ENCODE measurements at regions not wholly inside any gene's neighbourhood (a gene's known extent, or its start where the extent isn't known, plus 50 kb on each side); places are given as distances from the start of the nearest gene placed in this dataset.
"Not testable (repeated sequence)": the region's sequence is repeated elsewhere in the genome, so short reads cannot be mapped to it uniquely, and the experiment has no call there.

GRCh38 chr4:138487230-138487629 lies 245.1 kb upstream of the SLC7A11 start:
- no peak for DNase-seq

DNA sequence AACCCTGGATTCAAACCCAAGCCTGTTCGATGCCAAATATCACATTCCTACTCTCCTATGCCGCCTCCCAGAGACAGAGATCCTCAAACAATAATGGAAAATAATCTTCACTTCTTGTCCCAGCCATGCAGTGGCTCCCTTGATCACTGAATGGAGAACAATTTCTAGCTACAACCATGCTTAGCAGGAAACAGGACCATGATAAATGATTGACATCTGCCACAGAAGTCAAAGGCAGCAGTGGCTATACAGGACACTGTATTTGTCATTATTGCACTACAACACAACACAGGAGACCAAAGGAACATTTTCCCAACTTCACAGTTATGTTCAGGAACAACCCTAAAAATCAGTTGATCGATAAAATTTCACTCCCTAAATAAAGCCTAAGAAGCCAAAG lies 243.3 kb upstream of the SLC7A11 start:
- no peak for DNase-seq

- no peak for DNase-seq
These were observed 233.0 kb upstream of the SLC7A11 start for GRCh38 chr4:138475116-138475515.

- no peak for DNase-seq
These were observed 231.2 kb upstream of the SLC7A11 start for GRCh38 chr4:138473339-138473738.

DNA sequence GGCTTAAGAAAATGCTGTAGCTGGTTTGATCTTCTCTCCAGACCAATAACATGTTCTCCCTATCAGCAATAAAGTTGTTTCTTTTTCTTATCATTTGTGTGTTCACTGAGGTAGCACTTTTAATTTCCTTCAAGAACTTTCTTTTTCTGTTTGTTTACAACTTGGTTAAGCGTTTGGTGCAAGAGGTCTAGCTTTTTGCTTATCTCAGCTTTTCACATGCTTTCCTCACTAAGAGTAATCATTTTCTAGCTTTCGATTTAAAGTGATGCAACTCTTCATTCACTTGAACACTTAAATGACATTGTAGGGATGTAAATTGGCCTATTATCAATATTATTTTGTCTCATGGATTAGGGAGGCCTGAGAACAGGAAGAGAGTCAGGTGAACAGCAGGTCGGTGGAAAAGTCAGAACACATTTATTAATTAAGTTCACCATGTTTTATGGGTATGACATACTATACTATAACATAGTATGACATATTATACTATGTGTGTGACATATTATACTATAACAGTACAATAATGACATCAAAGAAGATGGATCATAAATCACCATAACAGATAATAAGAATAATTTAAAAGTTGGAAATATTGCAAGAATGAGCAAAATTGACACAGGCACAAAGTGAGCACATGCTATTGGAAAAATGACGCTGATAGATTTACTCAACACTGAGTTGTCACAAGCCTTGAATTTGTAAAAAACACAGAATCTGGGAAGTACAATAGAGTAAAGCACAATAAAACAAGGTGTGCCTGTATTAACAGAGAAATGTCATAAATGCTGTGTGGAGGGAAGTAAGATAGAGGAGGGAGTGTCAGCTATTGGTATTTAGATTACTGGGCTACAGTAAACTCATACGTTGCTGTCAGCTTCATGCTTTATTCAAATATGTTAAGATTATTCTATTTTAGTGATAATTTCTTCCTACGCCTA lies 218.6 kb upstream of the SLC7A11 start:
- DNase-seq = no peak

DNA sequence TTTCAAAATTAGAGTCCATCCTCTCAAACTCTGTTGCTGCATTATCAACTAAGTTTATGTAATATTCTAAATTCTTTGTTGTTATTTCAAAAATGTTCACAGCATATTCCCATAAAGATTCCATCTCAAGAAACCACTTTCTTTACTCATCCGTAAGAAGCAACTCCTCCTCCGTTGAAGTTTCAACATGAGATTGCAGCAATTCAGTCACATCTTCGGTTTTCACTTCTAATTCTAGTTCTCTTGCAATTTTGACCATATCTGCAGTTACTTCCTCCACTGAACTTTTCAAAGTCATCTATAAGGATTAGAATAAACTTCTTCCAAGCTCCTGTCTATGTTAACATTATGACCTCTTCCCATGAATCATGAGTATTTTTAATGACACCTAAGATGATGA lies 216.6 kb upstream of the SLC7A11 start:
- DNase-seq = no peak

- DNase-seq = not testable (repeated sequence)
These were observed 214.2 kb upstream of the SLC7A11 start for GRCh38 chr4:138456349-138456748.

DNA sequence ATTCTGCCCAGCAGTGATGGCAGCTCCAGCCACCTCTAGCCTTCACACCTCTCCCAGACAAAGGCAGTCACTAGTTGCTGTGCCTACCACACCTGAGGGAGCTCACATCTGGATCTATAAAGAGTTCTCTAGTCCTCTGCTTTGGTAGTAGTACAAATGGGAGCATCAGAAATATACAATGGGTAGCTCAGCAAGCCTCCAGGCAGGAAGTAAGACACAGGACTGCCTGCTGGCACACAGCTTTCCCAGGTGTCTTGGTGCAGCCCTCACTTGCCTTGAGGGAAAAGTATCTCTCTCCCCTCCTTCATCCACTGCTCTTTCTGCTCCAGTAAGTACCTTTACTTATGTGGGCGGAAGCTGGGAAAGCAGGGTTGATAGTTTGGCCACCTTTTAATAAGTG lies 212.9 kb upstream of the SLC7A11 start:
- no peak for DNase-seq

DNA sequence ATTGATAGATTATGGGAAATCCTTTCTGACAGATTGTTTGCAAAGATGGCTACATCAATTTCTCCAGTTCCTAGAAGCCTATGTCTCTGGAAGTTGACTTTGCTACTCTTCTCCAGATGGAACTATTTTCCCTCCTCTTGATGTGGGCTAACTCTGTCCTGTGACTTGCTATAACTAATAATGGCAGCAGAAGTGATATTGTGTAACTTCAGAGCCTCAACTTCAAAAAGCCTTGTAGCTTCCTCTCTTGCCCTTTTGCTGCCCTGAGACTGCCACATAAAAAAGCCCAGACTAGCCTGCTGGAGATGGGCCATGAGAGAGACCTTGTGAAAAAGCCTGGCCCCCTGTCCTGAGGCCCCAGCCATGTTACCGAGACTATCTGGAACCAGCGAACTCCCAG lies 210.7 kb upstream of the SLC7A11 start:
- DNase-seq = no peak

- no peak for DNase-seq
These were observed 209.1 kb upstream of the SLC7A11 start for GRCh38 chr4:138451276-138451663.

DNA sequence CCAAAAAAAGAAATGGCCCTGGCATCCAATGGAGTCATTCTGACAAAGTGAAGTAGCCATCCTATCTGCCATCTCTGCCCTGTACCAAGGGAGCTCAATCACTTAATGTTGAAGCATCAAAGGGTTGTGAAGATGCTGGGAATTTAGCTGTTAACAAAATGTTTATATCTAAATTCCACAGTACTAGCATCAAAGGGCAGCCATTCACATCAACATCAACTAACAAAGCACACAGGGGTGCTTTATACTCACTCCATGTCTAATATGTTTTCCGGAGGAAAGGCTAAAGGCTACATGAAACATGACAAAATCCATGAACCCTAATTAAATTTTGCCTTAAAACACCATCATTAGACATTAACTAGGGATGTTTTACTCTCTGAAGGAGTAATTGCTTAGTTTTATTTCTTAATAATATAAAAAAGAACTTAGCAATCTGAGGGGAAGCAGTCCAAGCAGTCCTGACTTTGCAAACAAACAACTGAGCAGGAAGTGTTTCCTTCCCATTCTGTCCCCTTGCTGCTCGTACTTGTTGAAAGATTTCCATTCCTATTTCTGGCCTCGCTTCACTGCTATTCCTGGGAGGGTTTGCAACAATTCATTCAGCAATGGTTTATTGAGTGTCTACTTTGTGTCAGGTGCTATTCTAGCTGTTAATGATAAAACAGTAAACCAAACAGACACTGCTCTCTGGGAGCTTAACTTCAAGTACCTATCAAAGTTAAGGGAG lies 208.6 kb upstream of the SLC7A11 start:
- DNase-seq = no peak

DNA sequence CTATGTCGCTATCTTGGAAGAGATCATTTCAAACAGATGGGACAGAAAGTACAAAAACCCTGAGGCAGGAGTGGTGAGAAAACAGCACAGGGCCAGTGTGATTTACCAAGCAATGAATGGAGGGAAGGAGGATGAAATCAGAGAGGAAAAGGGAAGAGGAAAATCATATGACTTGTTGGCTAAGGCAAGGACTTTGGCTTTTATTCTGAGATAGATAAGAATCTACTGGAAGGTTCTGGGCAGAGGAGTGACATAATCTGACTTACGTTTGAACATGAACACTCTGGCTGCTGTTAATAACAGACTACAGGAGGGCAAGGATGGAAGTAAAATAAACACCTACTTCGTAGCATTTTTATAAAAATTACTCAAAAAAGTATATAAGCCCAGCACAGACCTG lies 207.8 kb upstream of the SLC7A11 start:
- no peak for DNase-seq

DNA sequence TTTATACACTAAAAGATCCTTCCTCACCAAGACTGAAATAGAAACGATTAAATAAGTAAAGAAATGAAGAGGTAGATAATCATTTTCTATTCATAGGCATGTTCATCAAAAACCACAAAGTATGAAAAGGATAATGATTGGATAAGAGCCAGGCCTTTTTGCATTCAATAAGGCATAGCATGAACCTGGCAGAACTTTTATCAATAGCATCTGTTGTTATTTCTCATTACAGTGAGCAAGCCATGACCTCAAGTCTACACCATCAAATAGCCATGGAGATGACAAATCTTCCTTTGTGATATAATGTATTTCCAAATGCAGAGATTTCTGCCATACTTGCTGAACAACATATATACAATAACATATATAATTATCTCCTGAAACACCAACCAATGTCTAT lies 206.0 kb upstream of the SLC7A11 start:
- DNase-seq = no peak

DNA sequence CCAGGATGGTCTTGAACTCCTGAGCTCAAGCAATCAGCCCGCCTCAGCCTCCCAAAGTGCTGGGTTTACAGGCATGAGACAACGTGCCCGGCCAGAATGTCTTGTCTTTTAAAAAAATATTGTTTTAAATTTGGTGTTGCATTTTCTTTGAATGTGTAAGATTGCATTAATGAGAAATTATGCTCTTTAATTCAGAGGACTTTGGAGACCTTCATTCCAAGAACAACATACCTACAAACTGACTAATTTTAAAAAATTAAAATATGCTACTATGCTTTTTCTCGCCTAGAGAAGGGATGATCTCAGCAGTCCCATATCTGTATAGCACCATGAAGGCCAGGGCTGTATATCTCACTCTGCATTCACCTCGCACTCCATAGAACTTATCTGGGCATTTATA lies 204.3 kb upstream of the SLC7A11 start:
- no peak for DNase-seq

DNA sequence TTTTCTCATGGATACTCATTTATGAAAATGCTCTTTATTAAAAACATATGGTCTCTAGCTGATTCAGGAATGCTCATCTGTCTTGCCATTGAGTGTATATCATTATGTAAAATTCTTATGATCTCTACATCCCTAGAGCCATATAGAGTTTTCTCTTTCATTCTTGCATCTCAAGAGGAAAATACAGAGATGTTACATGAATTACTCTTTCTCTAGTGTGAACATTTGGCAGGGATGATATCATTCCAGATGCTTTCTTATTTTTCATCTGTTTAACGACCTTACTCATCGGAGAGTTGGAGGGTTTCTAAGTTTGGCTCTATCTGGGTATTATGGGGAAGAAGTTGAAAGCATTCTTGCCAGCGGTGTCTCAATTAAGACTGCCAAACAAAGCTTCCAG lies 202.9 kb upstream of the SLC7A11 start:
- DNase-seq = no peak

GRCh38 chr4:138444260-138444659 lies 202.1 kb upstream of the SLC7A11 start:
- DNase-seq = no peak

DNA sequence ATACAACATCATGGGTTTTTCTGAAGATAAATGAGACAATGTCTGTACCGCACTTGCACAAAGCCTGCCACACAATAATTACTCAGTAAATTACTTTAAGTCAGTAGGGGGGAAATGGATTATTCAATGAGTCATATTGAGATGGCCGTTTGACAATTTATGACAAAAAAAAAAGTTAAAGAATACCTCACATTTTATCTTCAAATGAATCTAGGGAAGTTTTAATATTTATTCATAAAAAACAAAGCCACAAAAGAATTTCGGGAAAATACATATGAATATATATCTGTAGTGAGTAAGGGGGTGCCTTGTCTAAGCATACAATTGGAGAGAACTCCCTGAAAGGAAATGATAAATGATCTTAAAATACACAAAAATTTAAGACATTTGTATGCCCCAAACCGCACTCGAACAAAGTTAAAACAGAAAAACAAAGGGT lies 197.0 kb upstream of the SLC7A11 start:
- DNase-seq = no peak

GRCh38 chr4:138438608-138439007 lies 196.5 kb upstream of the SLC7A11 start:
- no peak for DNase-seq

DNA sequence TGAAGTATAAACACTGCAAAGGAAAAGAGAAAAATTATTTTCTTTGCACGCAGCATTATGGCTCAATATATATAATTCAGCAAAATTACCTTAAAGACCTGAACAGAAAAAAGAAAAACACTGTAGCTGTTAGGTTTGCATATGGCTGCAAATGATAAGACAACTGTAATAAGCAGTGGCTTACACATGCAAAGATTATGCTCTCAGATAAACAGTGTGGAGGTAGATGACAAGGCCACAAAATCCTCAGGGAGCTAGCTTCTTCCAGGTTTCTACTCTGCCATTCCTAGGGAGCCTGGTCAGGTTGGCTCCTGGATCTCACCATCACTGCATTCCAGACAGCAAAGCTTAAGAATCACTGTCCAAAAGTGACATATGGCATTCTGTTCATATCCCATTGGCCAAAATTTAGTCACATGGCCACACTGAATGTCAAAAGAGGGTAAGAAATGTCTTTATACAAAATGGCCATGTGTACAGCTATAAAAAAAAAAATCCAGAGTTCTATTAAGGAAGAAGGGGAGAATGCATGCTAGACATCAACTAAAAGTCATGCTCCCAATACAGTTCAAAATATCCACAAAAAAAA lies 195.2 kb upstream of the SLC7A11 start:
- DNase-seq = no peak

DNA sequence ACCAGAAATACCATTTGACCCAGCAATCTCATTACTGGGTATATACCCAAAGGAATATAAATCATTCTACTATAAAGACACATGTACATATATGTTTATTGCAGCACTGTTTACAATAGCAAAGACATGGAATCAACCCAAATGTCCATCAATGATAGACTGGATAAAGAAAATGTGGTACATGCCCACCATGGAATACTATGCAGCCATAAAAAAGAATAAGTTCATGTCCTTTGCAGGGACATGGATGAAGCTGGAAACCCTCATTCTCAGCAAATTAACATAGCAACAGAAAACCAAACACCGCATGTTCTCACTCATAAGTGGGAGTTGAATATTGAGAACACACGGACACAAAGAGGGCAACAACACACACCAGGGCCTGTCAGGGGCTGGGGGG lies 193.6 kb upstream of the SLC7A11 start:
- not testable (repeated sequence) for DNase-seq

- DNase-seq = not testable (repeated sequence)
These were observed 192.9 kb upstream of the SLC7A11 start for GRCh38 chr4:138435046-138435445.

DNA sequence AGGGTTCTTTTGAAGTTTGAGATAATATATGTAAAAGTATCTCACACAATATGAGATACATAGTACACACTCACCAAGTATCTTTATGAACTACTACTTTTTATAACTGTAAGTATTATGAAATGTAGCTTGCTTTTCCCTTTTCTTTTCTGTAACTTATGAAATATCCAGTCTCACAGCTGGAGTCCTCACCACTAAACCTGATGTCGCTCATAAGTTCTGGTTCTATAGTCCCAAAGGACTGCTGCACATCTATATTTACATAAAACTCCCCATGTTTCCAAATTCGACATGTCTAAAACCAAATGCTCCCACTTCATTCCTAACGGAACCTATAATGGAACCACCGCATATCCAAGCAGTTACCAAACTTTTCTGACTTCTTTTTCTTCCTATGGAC lies 186.5 kb upstream of the SLC7A11 start:
- no peak for DNase-seq

- no peak for DNase-seq
These were observed 184.6 kb upstream of the SLC7A11 start for GRCh38 chr4:138426786-138427185.

- DNase-seq = no peak
These were observed 178.3 kb upstream of the SLC7A11 start for GRCh38 chr4:138420471-138420870.
